PC-9 (cell line): ENCODE measurements at regions not wholly inside any gene's neighbourhood (a gene's known extent, or its start where the extent isn't known, plus 50 kb on each side); places are given as distances from the start of the nearest gene placed in this dataset.
"Not testable (repeated sequence)": the region's sequence is repeated elsewhere in the genome, so short reads cannot be mapped to it uniquely, and the experiment has no call there.

Experiments used
- BruUV-seq: library from RNA; stranded (reverse); fragments of 400-500 nt; replicated peaks from 2 replicates; lab custom pipeline; 2021; lab: Mats Ljungman, UMichigan
- CTCF ChIA-PET: fragments of 300-600 bp; sonication (Branson Sonifier 250); formaldehyde crosslinking; loops from one replicate; lab custom pipeline; 2022; ENCODE audit warnings: antibody characterized with exemption; lab: Charles Lee
- POLR2A ChIA-PET: fragments of 300-600 bp; sonication (Branson Sonifier 250); formaldehyde crosslinking; loops from one replicate; lab custom pipeline; 2022; ENCODE audit warnings: antibody characterized with exemption; ENCODE audit not compliant: unreplicated experiment; lab: Charles Lee
- DNase-seq, 2 experiments: peaks; one replicate each; pipeline versions ENCODE4 v3.0.0 to v3.0.0-alpha.2; 2015 to 2022; ENCODE audit warnings: mixed read lengths in 1 of 2
- H2AFZ ChIP-seq: fragments of 200-600 bp; sonication (generic); 2 replicates; pipeline ENCODE4 v1.8.1; 2017; ENCODE audit warnings: antibody characterized with exemption
- H3F3A ChIP-seq: fragments of 200-600 bp; sonication (generic); 2 replicates; pipeline ENCODE4 v1.8.1; 2017; ENCODE audit warnings: antibody characterized with exemption, mild to moderate bottlenecking, low read depth; ENCODE audit not compliant: insufficient read depth
- H3K27ac ChIP-seq: fragments of 200-600 bp; sonication (generic); 2 replicates; pipeline ENCODE4 v1.6.1; 2016; ENCODE audit warnings: mixed run types
- H3K27me3 ChIP-seq: fragments of 200-600 bp; sonication (generic); 2 replicates; pipeline ENCODE4 v1.6.1; 2016; ENCODE audit warnings: low read depth, mixed run types; ENCODE audit not compliant: insufficient read depth
- H3K36me3 ChIP-seq: fragments of 200-600 bp; sonication (generic); 2 replicates; pipeline ENCODE4 v1.6.1; 2016; ENCODE audit warnings: low read depth, mixed run types
- H3K4me1 ChIP-seq: fragments of 200-600 bp; sonication (generic); replicated peaks from 2 replicates; pipeline ENCODE4 v1.6.1; 2016; ENCODE audit warnings: mixed run types; ENCODE audit not compliant: insufficient read depth
- H3K4me2 ChIP-seq: fragments of 200-600 bp; sonication (generic); 2 replicates; pipeline ENCODE4 v1.6.1; 2017; ENCODE audit warnings: mixed run types
- H3K4me3 ChIP-seq: fragments of 200-600 bp; sonication (generic); 2 replicates; pipeline ENCODE4 v1.6.1; 2016; ENCODE audit warnings: mixed run types
- H3K79me2 ChIP-seq: fragments of 200-600 bp; sonication (generic); 2 replicates; pipeline ENCODE4 v1.6.1; 2017; ENCODE audit warnings: low read depth, mixed run types
- H3K9me2 ChIP-seq: fragments of 200-600 bp; sonication (generic); 2 replicates; pipeline ENCODE4 v1.8.1; 2017; ENCODE audit warnings: mild to moderate bottlenecking; ENCODE audit not compliant: insufficient read depth
- H3K9me3 ChIP-seq: fragments of 200-600 bp; sonication (generic); 2 replicates; pipeline ENCODE4 v1.8.1; 2016; ENCODE audit warnings: low read depth; ENCODE audit not compliant: insufficient read depth
- H4K20me1 ChIP-seq: fragments of 200-600 bp; sonication (generic); 2 replicates; pipeline ENCODE4 v1.8.1; 2017; ENCODE audit not compliant: insufficient read depth
- CTCF ChIP-seq: fragments of 200-600 bp; sonication (generic); conservative IDR thresholded peaks from 2 replicates; pipeline ENCODE4 v1.6.1; 2017; ENCODE audit warnings: mixed run types, antibody characterized with exemption, mild to moderate bottlenecking, moderate library complexity
- EZH2 ChIP-seq: fragments of 200-600 bp; sonication (generic); IDR thresholded peaks from 2 replicates; pipeline ENCODE4 v1.8.0; 2017; ENCODE audit warnings: antibody characterized with exemption, low read depth
- intact Hi-C: fragments of 100-400 bp; cut with micrococcal nuclease; formaldehyde crosslinking; loops from one replicate; pipeline ENCODE4 v1.10.0; 2022; ENCODE audit not compliant: unreplicated experiment

- CTCF ChIA-PET = no interaction called here
These were observed 347.4 kb downstream of the SI start for GRCh38 chr3:164730815-164731360.

GRCh38 chr3:164723396-164723795 lies 354.9 kb downstream of the SI start:
- ChIA-PET POLR2A (no interaction called here), CTCF (no interaction called here)
- Histone ChIP-seq H3K9me2 (no peaks in the 10 kb centered on the region), H3K27me3 (no peaks in the 10 kb centered on the region), H3K79me2 (no peaks in the 10 kb centered on the region), H3K4me3 (no peak overlapping the region), H2AFZ (no peak overlapping the region), H3K4me2 (no peak overlapping the region), H3K27ac (no peak overlapping the region), H3F3A (no peaks in the 10 kb centered on the region), H3K36me3 (no peaks in the 10 kb centered on the region), H3K9me3 (no peaks in the 10 kb centered on the region), H4K20me1 (no peaks in the 10 kb centered on the region), H3K4me1 (no peaks in the 10 kb centered on the region)
- TF ChIP-seq EZH2 = no peak
- TF ChIP-seq CTCF = no peak
- DNase-seq = no peak
- no TSS peak for BruUV-seq
- intact Hi-C loops = no loop called here

More at GRCh38 chr3:164730815-164731360, 347.4 kb downstream of the SI start:
- H3F3A ChIP-seq = no peaks in the 10 kb centered on the region
- no peak for DNase-seq
- BruUV-seq = no TSS peak
- H3K4me2 ChIP-seq = no peak overlapping the region
- intact Hi-C loops = no loop called here
- POLR2A ChIA-PET = no interaction called here
- no peaks in the 10 kb centered on the region for H4K20me1 ChIP-seq
- no peak for TF ChIP-seq CTCF
- no peak for TF ChIP-seq EZH2
- H3K27me3 ChIP-seq = no peaks in the 10 kb centered on the region
- no peaks in the 10 kb centered on the region for H3K79me2 ChIP-seq
- H3K27ac ChIP-seq = no peak overlapping the region
- no peaks in the 10 kb centered on the region for H3K36me3 ChIP-seq
- no peaks in the 10 kb centered on the region for H3K4me1 ChIP-seq
- H3K4me3 ChIP-seq = no peak overlapping the region
- H3K9me3 ChIP-seq = no peaks in the 10 kb centered on the region
- H2AFZ ChIP-seq = no peak overlapping the region
- no peaks in the 10 kb centered on the region for H3K9me2 ChIP-seq

- intact Hi-C loops, H3K4me2 ChIP-seq, H3K9me2 ChIP-seq, H3K9me3 ChIP-seq, DNase-seq, H3F3A ChIP-seq, CTCF ChIA-PET, H3K4me1 ChIP-seq, H4K20me1 ChIP-seq, H2AFZ ChIP-seq, H3K27me3 ChIP-seq, H3K79me2 ChIP-seq, H3K4me3 ChIP-seq, H3K36me3 ChIP-seq, H3K27ac ChIP-seq, BruUV-seq, POLR2A ChIA-PET: not testable (repeated sequence)
These were observed 375.5 kb downstream of the SI start for GRCh38 chr3:164702808-164703207.

- Histone ChIP-seq H3K79me2 (no peaks in the 10 kb centered on the region), H2AFZ (no peak overlapping the region), H3K9me2 (no peaks in the 10 kb centered on the region; the same call in 1 of the 2 replicates), H3K4me2 (no peak overlapping the region), H3F3A (no peaks in the 10 kb centered on the region), H3K36me3 (no peaks in the 10 kb centered on the region), H4K20me1 (no peaks in the 10 kb centered on the region), H3K4me3 (no peak overlapping the region), H3K27ac (no peak overlapping the region), H3K4me1 (no peaks in the 10 kb centered on the region), H3K9me3 (no peaks in the 10 kb centered on the region; the same call in 1 of the 2 replicates), H3K27me3 (no peaks in the 10 kb centered on the region)
- ChIA-PET CTCF (no interaction called here), POLR2A (no interaction called here)
- no peak for DNase-seq
- no TSS peak for BruUV-seq
- no peak for TF ChIP-seq CTCF
- no peak for TF ChIP-seq EZH2
- intact Hi-C loops = no loop called here
These were observed 390.4 kb downstream of the SI start for GRCh38 chr3:164687902-164688301.
